GM18867 (cell line): ENCODE measurements at regions not wholly inside any gene's neighbourhood (a gene's known extent, or its start where the extent isn't known, plus 50 kb on each side); places are given as distances from the start of the nearest gene placed in this dataset.

Source experiments
- ATAC-seq: cut with Tn5 transposase; IDR thresholded peaks from one replicate; pipeline ENCODE4 v1.9.1; 2021; ENCODE audit warnings: mild to moderate bottlenecking, moderate library complexity; ENCODE audit not compliant: unreplicated experiment

- ATAC-seq = no peak
These were observed 437.9 kb downstream of the TCERG1L start for GRCh38 chr10:130873636-130874035.

GRCh38 chr10:130875116-130875515 is 436.4 kb downstream of the TCERG1L start:
- ATAC-seq = no peak

- no peak for ATAC-seq
These were observed 435.5 kb downstream of the TCERG1L start for GRCh38 chr10:130875897-130876472.

GRCh38 chr10:130877126-130877525 is 434.4 kb downstream of the TCERG1L start:
- ATAC-seq = no peak

GRCh38 chr10:130878131-130878530 is 433.4 kb downstream of the TCERG1L start:
- ATAC-seq = no peak

GRCh38 chr10:130882906-130883305 is 428.6 kb downstream of the TCERG1L start:
- no peak for ATAC-seq

GRCh38 chr10:130884456-130884855 is 427.1 kb downstream of the TCERG1L start:
- no peak for ATAC-seq

GRCh38 chr10:130885021-130885655 is 426.4 kb downstream of the TCERG1L start:
- no peak for ATAC-seq

GRCh38 chr10:130887170-130887569 is 424.4 kb downstream of the TCERG1L start:
- no peak for ATAC-seq

GRCh38 chr10:130888493-130888892 is 423.0 kb downstream of the TCERG1L start:
- no peak for ATAC-seq

- ATAC-seq = no peak
These were observed 422.3 kb downstream of the TCERG1L start for GRCh38 chr10:130889240-130889639.

- no peak for ATAC-seq
These were observed 421.7 kb downstream of the TCERG1L start for GRCh38 chr10:130889780-130890179.

- no peak for ATAC-seq
These were observed 420.5 kb downstream of the TCERG1L start for GRCh38 chr10:130891066-130891465.

- no peak for ATAC-seq
These were observed 417.1 kb downstream of the TCERG1L start for GRCh38 chr10:130894471-130894870.

- no peak for ATAC-seq
These were observed 416.4 kb downstream of the TCERG1L start for GRCh38 chr10:130895161-130895560.

GRCh38 chr10:130897815-130898214 is 413.7 kb downstream of the TCERG1L start:
- ATAC-seq = no peak

GRCh38 chr10:130898381-130898780 is 413.1 kb downstream of the TCERG1L start:
- ATAC-seq = no peak

GRCh38 chr10:130899856-130900255 is 411.7 kb downstream of the TCERG1L start:
- no peak for ATAC-seq

- no peak for ATAC-seq
These were observed 410.9 kb downstream of the TCERG1L start for GRCh38 chr10:130900441-130901160.

- ATAC-seq = no peak
These were observed 410.0 kb downstream of the TCERG1L start for GRCh38 chr10:130901311-130902165.

- ATAC-seq = no peak
These were observed 409.1 kb downstream of the TCERG1L start for GRCh38 chr10:130902471-130902870.
